Uterus (tissue), 3 donors: ENCODE measurements at regions not wholly inside any gene's neighbourhood (a gene's known extent, or its start where the extent isn't known, plus 50 kb on each side); places are given as distances from the start of the nearest gene placed in this dataset.

ENCODE experiments used
- DNase-seq, 2 donors: peaks; one replicate each; pipeline ENCODE4 v3.0.0-alpha.2; 2019 to 2020
- H3K27ac ChIP-seq, 2 donors: fragments of 200-600 bp; sonication (generic); 1 replicate in 1 of 2; 2 replicates in 1 of 2; pipeline ENCODE4 v1.5.1; 2016 to 2018
- H3K27me3 ChIP-seq, 2 donors: fragments of 200-600 bp; sonication (generic); one replicate each; pipeline ENCODE4 v1.5.1; 2018 to 2019; ENCODE audit warnings: control low read depth in 1 of 2
- H3K36me3 ChIP-seq, 2 donors: fragments of 200-600 bp; sonication (generic); one replicate each; pipeline ENCODE4 v1.5.1; 2019; ENCODE audit warnings: control low read depth in 1 of 2
- H3K4me1 ChIP-seq, 2 donors: fragments of 200-600 bp; sonication (generic); one replicate each; pipeline ENCODE4 v1.5.1; 2018 to 2019; ENCODE audit warnings: control low read depth in 1 of 2
- H3K4me3 ChIP-seq, 2 donors: fragments of 200-600 bp; sonication (generic); 1 replicate in 1 of 2; 2 replicates in 1 of 2; pipeline ENCODE4 v1.5.1; 2018 to 2019; ENCODE audit warnings: mild to moderate bottlenecking in 1 of 2
- H3K9me3 ChIP-seq, 2 donors: fragments of 200-600 bp; sonication (generic); one replicate each; pipeline ENCODE4 v1.5.1; 2019; ENCODE audit warnings: control low read depth in 1 of 2
- POLR2A ChIP-seq, 2 donors: fragments of 450-650 bp; IDR thresholded peaks; one replicate each; pipeline ENCODE4 v1.6.1; 2016; ENCODE audit warnings: antibody characterized with exemption in 2 of 2, mild to moderate bottlenecking in 1 of 2, moderate library complexity in 1 of 2
- intact Hi-C: fragments of 100-400 bp; cut with DNase I; formaldehyde crosslinking; loops from one replicate; pipeline ENCODE4 v1.15.1; 2023; ENCODE audit warnings: low total_unique reads
- TF ChIP-seq, protein P1 (sequence below), 4 experiments: fragments of 200-600 bp in 2 of 4; fragments of 450-650 bp in 2 of 4; sonication (generic) in 2 of 4; IDR thresholded peaks; one replicate each; pipeline ENCODE4 v1.5.1; 2016 to 2019; ENCODE audit warnings: antibody characterized with exemption in 4 of 4, mild to moderate bottlenecking in 2 of 4, moderate library complexity in 1 of 4
- donor health status: DM: yes; HTN: yes; CAD: no.

DNA sequence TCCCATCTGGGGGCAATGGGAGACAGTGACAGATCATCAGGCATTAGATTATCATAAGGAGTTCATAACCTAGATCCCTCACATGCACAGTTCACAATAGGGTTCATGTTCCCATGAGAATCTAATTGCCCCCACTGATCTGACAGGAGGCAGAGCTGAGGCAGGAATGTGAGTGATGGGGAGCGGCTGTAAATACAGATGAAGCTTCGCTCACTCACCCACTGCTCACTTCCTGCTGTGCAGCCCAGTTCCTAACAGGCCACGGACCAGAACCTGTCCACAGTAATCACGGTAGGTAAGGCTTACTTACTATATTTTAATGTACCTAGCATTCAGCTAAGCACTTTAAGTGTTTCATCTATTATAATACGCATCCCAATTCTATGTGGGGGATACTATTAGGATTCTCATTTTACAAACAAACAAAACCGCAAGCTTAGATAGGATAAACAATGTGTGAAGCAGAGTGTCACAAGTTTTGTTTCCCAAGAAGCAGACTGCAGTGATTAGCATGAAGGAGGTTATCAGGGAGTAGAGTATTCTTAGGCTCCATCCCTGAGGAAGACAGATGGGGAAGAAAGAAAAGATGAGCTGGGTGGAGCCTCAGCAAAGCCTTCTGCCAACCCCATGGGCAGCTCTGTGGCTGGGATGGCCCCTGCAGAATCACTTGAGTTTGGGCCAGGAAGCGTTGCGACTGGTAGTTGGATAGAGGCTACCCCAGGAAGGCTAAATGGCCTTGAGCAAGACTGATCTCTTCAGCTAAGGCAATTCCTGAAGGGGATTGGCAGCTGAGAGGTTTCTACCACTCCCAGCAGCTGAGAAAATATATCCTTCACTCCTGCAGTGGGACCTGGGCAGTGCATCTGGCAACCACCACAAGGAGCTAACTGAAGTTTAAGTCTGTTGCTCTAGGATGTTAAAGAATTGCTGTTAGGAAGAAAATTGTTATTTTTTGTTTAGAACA, 133.1 kb downstream of the MREG start:
- intact Hi-C loops, result no loop called here
- no peak overlapping the region for H3K27ac ChIP-seq
- TF ChIP-seq, protein P1, sequence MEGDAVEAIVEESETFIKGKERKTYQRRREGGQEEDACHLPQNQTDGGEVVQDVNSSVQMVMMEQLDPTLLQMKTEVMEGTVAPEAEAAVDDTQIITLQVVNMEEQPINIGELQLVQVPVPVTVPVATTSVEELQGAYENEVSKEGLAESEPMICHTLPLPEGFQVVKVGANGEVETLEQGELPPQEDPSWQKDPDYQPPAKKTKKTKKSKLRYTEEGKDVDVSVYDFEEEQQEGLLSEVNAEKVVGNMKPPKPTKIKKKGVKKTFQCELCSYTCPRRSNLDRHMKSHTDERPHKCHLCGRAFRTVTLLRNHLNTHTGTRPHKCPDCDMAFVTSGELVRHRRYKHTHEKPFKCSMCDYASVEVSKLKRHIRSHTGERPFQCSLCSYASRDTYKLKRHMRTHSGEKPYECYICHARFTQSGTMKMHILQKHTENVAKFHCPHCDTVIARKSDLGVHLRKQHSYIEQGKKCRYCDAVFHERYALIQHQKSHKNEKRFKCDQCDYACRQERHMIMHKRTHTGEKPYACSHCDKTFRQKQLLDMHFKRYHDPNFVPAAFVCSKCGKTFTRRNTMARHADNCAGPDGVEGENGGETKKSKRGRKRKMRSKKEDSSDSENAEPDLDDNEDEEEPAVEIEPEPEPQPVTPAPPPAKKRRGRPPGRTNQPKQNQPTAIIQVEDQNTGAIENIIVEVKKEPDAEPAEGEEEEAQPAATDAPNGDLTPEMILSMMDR (IDR thresholded peaks at IDR 0.05), result no peak
- TF ChIP-seq POLR2A (IDR thresholded peaks at IDR 0.05), result no peak

DNA sequence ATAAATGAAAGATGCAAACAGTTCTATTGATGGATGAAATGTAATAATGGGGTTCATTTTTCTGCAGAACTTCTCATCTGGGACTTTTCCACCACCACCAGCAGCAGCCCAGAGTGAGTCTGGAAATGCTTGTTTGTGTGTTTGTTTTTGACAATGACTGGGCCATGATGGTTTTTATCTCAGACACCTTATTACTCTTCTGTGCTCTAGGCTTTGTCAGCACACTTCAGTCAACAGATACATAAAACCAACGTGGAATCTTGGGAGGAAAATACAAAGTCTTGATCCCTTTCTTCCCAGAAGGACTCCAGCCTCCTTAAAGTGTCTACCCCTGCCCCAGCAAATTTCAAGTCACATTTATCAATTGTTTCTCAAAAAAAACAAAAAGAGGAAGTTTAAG, 134.0 kb downstream of the MREG start:
- intact Hi-C loops, result no loop called here
- H3K27me3 ChIP-seq, result no peaks in the 10 kb centered on the region
- DNase-seq, result no peak
- H3K27ac ChIP-seq, result no peak overlapping the region
- H3K36me3 ChIP-seq, result no peaks in the 10 kb centered on the region
- no peak overlapping the region for H3K4me3 ChIP-seq
- TF ChIP-seq, protein P1 (IDR thresholded peaks at IDR 0.05), result no peak
- no peak for TF ChIP-seq POLR2A (IDR thresholded peaks at IDR 0.05)
- no peaks in the 10 kb centered on the region for H3K4me1 ChIP-seq
- no peaks in the 10 kb centered on the region for H3K9me3 ChIP-seq

More for the DNA sequence above, 133.1 kb downstream of the MREG start:
- Histone ChIP-seq H3K36me3 (no peaks in the 10 kb centered on the region), H3K27me3 (no peaks in the 10 kb centered on the region), H3K4me1 (no peaks in the 10 kb centered on the region), H3K4me3 (no peak overlapping the region), H3K9me3 (no peaks in the 10 kb centered on the region)
- no peak for DNase-seq

DNA sequence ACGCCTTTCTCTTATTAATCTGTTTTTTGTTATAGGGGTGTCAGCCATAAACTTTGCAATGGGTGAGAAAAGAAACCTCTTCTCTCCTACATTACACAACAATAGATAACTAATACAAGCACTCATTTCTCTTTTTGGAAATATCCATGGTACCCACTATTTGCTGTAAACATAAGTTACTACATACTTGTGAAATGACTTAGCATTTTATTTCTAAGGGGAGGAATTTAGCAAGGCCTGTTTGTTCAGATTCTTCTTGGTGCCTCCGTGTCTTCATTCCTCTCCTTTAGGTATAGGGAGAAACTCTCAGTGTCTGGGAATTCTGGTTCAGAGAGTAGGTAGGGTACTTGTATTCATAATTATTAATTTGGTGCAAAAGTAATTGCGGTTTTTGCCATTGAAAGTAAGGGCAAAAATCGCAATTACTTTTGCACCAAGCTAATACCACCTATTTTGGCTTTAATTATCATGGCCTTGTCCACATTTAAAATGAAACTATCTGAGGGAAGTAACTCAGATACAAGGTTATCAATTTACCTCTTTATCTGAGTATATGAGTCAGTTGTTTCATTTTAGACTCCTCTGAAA, 134.8 kb downstream of the MREG start:
- TF ChIP-seq, protein P1 (IDR thresholded peaks at IDR 0.05), result no peak
- TF ChIP-seq POLR2A (IDR thresholded peaks at IDR 0.05), result no peak
- H3K36me3 ChIP-seq, result no peaks in the 10 kb centered on the region
- no peak overlapping the region for H3K27ac ChIP-seq
- intact Hi-C loops, result no loop called here
- H3K27me3 ChIP-seq, result no peaks in the 10 kb centered on the region
- H3K4me3 ChIP-seq, result no peak overlapping the region
- DNase-seq, result no peak
- no peaks in the 10 kb centered on the region for H3K4me1 ChIP-seq
- no peaks in the 10 kb centered on the region for H3K9me3 ChIP-seq

DNA sequence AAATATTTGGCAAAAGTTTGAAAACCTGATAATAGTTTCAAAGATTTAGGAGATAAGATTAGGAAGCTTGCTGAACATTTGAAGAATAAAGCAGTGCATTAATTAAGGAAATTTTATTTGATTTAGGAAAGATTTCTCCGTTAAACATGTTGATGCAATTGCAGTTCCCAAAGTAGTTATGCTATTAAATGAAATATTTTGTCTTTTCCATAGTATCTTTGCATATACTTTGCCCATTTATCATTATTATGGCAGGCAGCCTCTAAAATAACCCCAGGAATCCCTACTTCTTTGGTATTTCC, 136.5 kb downstream of the MREG start:
- Histone ChIP-seq H3K36me3 (no peaks in the 10 kb centered on the region), H3K9me3 (no peaks in the 10 kb centered on the region), H3K27ac (no peak overlapping the region), H3K27me3 (no peaks in the 10 kb centered on the region), H3K4me1 (no peaks in the 10 kb centered on the region), H3K4me3 (no peak overlapping the region)
- DNase-seq, result no peak
- intact Hi-C loops, result no loop called here
- TF ChIP-seq, protein P1 (IDR thresholded peaks at IDR 0.05), result no peak
- no peak for TF ChIP-seq POLR2A (IDR thresholded peaks at IDR 0.05)
